H9 (cell line): ENCODE measurements at regions not wholly inside any gene's neighbourhood (a gene's known extent, or its start where the extent isn't known, plus 50 kb on each side); places are given as distances from the start of the nearest gene placed in this dataset.

Source experiments
- DNase-seq: peaks from one replicate; pipeline ENCODE4 v3.0.0-alpha.2; 2017
- H2AFZ ChIP-seq: one replicate; pipeline ENCODE4 v1.6.1; 2013; ENCODE audit warnings: mild to moderate bottlenecking, low read length, control low read depth, moderate library complexity
- H2AK5ac ChIP-seq: 2 replicates; pipeline ENCODE4 v1.6.1; 2013; ENCODE audit warnings: low read length, control low read depth, mixed read lengths; ENCODE audit not compliant: insufficient read length
- H2BK120ac ChIP-seq: one replicate; pipeline ENCODE4 v1.6.1; 2013; ENCODE audit warnings: low read depth, mild to moderate bottlenecking, low read length, control low read depth, inconsistent platforms; ENCODE audit not compliant: poor library complexity, severe bottlenecking
- H2BK12ac ChIP-seq: 2 replicates; pipeline ENCODE4 v1.6.1; 2013; ENCODE audit warnings: low read length, control low read depth, mixed read lengths, low read depth; ENCODE audit not compliant: insufficient read length
- H2BK15ac ChIP-seq: 2 replicates; pipeline ENCODE4 v1.6.1; 2013; ENCODE audit warnings: low read depth, low read length, control low read depth
- H2BK20ac ChIP-seq: one replicate; pipeline ENCODE4 v1.6.1; 2013; ENCODE audit warnings: low read depth, mild to moderate bottlenecking, low read length, control low read depth, inconsistent platforms; ENCODE audit not compliant: poor library complexity, severe bottlenecking
- H2BK5ac ChIP-seq: 2 replicates; pipeline ENCODE4 v1.6.1; 2013; ENCODE audit warnings: low read length, control low read depth, mixed read lengths; ENCODE audit not compliant: insufficient read length
- H3K14ac ChIP-seq: 2 replicates; pipeline ENCODE4 v1.6.1; 2013; ENCODE audit warnings: low read length, control low read depth; ENCODE audit not compliant: insufficient read depth
- H3K18ac ChIP-seq: 2 replicates; pipeline ENCODE4 v1.6.1; 2013; ENCODE audit warnings: low read depth, mild to moderate bottlenecking, mixed read lengths, low read length, control low read depth; ENCODE audit not compliant: insufficient read length
- H3K23ac ChIP-seq: 2 replicates; pipeline ENCODE4 v1.6.1; 2013; ENCODE audit warnings: low read length, control low read depth, mixed read lengths, low read depth; ENCODE audit not compliant: insufficient read length
- H3K23me2 ChIP-seq: 2 replicates; pipeline ENCODE4 v1.6.1; 2013; ENCODE audit warnings: low read depth, mild to moderate bottlenecking, mixed read lengths, low read length, control low read depth; ENCODE audit not compliant: insufficient read length, poor library complexity, severe bottlenecking
- H3K27ac ChIP-seq: 2 replicates; pipeline ENCODE4 v1.5.1; 2013; ENCODE audit warnings: low read length, control low read depth, mixed read lengths, low read depth; ENCODE audit not compliant: insufficient read length
- H3K27me3 ChIP-seq: 2 replicates; pipeline ENCODE4 v1.6.1; 2013; ENCODE audit warnings: low read length, control low read depth, inconsistent platforms; ENCODE audit not compliant: insufficient read depth
- H3K4ac ChIP-seq: 2 replicates; pipeline ENCODE4 v1.6.1; 2013; ENCODE audit warnings: low read depth, mild to moderate bottlenecking, control low read depth, inconsistent platforms, low read length, moderate library complexity
- H3K4me1 ChIP-seq: 2 replicates; pipeline ENCODE4 v1.6.1; 2013; ENCODE audit warnings: low read length, control low read depth, inconsistent platforms; ENCODE audit not compliant: insufficient read depth
- H3K4me2 ChIP-seq: 2 replicates; pipeline ENCODE4 v1.6.1; 2013; ENCODE audit warnings: low read length, control low read depth, mixed read lengths; ENCODE audit not compliant: insufficient read length, insufficient read depth
- H3K56ac ChIP-seq: 2 replicates; pipeline ENCODE4 v1.6.1; 2013; ENCODE audit warnings: low read depth, mild to moderate bottlenecking, mixed read lengths, low read length, control low read depth; ENCODE audit not compliant: insufficient read length
- H3K79me1 ChIP-seq: 2 replicates; pipeline ENCODE4 v1.6.1; 2013; ENCODE audit warnings: low read depth, mild to moderate bottlenecking, moderate library complexity, low read length, control low read depth, inconsistent platforms; ENCODE audit not compliant: insufficient read depth, poor library complexity, severe bottlenecking
- H3K79me2 ChIP-seq: 2 replicates; pipeline ENCODE4 v1.6.1; 2013; ENCODE audit warnings: low read length, control low read depth, inconsistent platforms; ENCODE audit not compliant: insufficient read depth
- H3K9ac ChIP-seq: 2 replicates; pipeline ENCODE4 v1.6.1; 2013; ENCODE audit warnings: low read length, control low read depth, mixed read lengths; ENCODE audit not compliant: insufficient read length; ENCODE audit errors: extremely low read depth
- H3K9me3 ChIP-seq: one replicate; pipeline ENCODE4 v1.6.1; 2013; ENCODE audit warnings: low read depth, low read length, inconsistent platforms; ENCODE audit not compliant: control insufficient read depth
- H3T11ph ChIP-seq: one replicate; pipeline ENCODE4 v1.6.1; 2013; ENCODE audit warnings: mild to moderate bottlenecking, low read length, control low read depth, inconsistent platforms
- H4K20me1 ChIP-seq: one replicate; pipeline ENCODE4 v1.6.1; 2013; ENCODE audit not compliant: control insufficient read depth, insufficient read length, insufficient read depth
- H4K5ac ChIP-seq: 2 replicates; pipeline ENCODE4 v1.6.1; 2013; ENCODE audit warnings: low read depth, mild to moderate bottlenecking, mixed read lengths, low read length, control low read depth; ENCODE audit not compliant: insufficient read length
- H4K8ac ChIP-seq: replicated peaks from 2 replicates; pipeline ENCODE4 v1.6.1; 2013; ENCODE audit warnings: low read length, control low read depth, mixed read lengths, low read depth; ENCODE audit not compliant: insufficient read length
- H4K91ac ChIP-seq: 2 replicates; pipeline ENCODE4 v1.6.1; 2013; ENCODE audit warnings: low read depth, mild to moderate bottlenecking, moderate library complexity, mixed read lengths, low read length, control low read depth; ENCODE audit not compliant: insufficient read length
- H3K27ac Mint-ChIP-seq, 3 experiments: 2 replicates in 2 of 3; 3 replicates in 1 of 3; pipeline ENCODE4 v1.8.0; 2020 to 2021; ENCODE audit warnings: mixed read lengths in 3 of 3, mild to moderate bottlenecking in 1 of 3, moderate library complexity in 1 of 3
- H3K27me3 Mint-ChIP-seq: 2 replicates; pipeline ENCODE4 v1.8.0; 2021; ENCODE audit warnings: low read depth, mild to moderate bottlenecking, moderate library complexity, mixed read lengths
- H3K36me3 Mint-ChIP-seq, 3 experiments: 2 replicates in 2 of 3; 3 replicates in 1 of 3; pipeline ENCODE4 v1.8.0; 2020 to 2021; ENCODE audit warnings: low read depth in 3 of 3, mixed read lengths in 3 of 3; ENCODE audit not compliant: insufficient read depth in 1 of 3
- H3K4me1 Mint-ChIP-seq, 2 experiments: 2 replicates each; pipeline ENCODE4 v1.8.0; 2020; ENCODE audit warnings: mixed read lengths in 2 of 2
- H3K4me3 Mint-ChIP-seq, 2 experiments: 2 replicates in 1 of 2; 3 replicates in 1 of 2; pipeline ENCODE4 v1.8.0; 2020 to 2021; ENCODE audit warnings: mild to moderate bottlenecking in 2 of 2, mixed read lengths in 2 of 2, moderate library complexity in 1 of 2
- H3K9me3 Mint-ChIP-seq, 2 experiments: 2 replicates in 1 of 2; 3 replicates in 1 of 2; pipeline ENCODE4 v1.8.0; 2020; ENCODE audit warnings: mild to moderate bottlenecking in 2 of 2, mixed read lengths in 2 of 2, moderate library complexity in 1 of 2
- WGBS: extraction: QIAGEN DNeasy Blood & Tissue Kit; methylation state at CpG from one replicate; pipeline ENCODE4 v1.1.7; 2013; ENCODE audit warnings: missing lambda C conversion rate, low lambda C conversion rate, mixed read lengths; ENCODE audit not compliant: insufficient read length; ENCODE audit errors: extremely low coverage; 5-methylcytosine and 5-hydroxymethylcytosine counted together
- TF ChIP-seq, protein P1 (sequence below): fragments of 200-600 bp; sonication (generic); conservative IDR thresholded peaks from 3 replicates; pipeline ENCODE4 v1.8.0; 2021; ENCODE audit warnings: antibody characterized with exemption, mild to moderate bottlenecking

DNA sequence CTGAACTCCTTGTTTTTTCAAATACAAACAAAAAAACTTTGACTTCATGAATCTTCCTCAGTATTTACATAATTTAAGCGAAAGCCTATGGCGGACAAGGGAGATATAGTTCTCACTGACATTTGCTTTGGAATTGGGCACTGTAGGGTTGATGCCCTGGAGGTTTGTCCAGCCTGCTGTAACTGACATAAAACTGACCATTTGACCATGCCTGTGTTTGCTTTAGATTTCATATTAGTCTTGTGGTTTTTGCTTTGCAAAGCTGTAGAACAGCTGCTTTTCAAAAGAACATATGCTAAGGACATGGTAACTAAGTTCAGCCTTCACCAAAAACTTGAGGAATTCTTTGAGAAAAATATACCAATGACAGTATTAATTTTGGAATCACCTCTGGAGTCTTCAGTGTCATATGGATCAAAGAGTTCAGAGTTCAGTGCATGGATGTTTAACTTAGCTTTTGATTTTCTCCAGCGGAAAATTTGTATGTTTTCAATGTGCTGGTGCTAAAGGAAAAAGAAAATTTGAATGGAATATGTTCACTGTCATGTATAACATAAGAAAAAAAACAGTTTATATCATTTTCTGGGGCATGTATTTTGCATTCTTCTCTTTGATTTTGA is 1013.1 kb downstream of the NR2F1-AS1 start:
- H4K5ac ChIP-seq = no peak overlapping the region
- no peaks in the 10 kb centered on the region for H3K27me3 ChIP-seq
- no peaks in the 10 kb centered on the region for H3K23me2 ChIP-seq
- Mint-ChIP-seq H3K36me3 (no peaks in the 10 kb centered on the region), H3K4me1 (no peaks in the 10 kb centered on the region), H3K4me3 (no peak overlapping the region), H3K27me3 (no peaks in the 10 kb centered on the region), H3K9me3 (no peaks in the 10 kb centered on the region), H3K27ac (no peak overlapping the region)
- TF ChIP-seq, protein P1, sequence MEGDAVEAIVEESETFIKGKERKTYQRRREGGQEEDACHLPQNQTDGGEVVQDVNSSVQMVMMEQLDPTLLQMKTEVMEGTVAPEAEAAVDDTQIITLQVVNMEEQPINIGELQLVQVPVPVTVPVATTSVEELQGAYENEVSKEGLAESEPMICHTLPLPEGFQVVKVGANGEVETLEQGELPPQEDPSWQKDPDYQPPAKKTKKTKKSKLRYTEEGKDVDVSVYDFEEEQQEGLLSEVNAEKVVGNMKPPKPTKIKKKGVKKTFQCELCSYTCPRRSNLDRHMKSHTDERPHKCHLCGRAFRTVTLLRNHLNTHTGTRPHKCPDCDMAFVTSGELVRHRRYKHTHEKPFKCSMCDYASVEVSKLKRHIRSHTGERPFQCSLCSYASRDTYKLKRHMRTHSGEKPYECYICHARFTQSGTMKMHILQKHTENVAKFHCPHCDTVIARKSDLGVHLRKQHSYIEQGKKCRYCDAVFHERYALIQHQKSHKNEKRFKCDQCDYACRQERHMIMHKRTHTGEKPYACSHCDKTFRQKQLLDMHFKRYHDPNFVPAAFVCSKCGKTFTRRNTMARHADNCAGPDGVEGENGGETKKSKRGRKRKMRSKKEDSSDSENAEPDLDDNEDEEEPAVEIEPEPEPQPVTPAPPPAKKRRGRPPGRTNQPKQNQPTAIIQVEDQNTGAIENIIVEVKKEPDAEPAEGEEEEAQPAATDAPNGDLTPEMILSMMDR = no peak
- no peak overlapping the region for H2BK5ac ChIP-seq
- no peak for DNase-seq
- H2BK20ac ChIP-seq = no peak overlapping the region
- H4K91ac ChIP-seq = no peak overlapping the region
- no peaks in the 10 kb centered on the region for H4K20me1 ChIP-seq
- H2BK12ac ChIP-seq = no peak overlapping the region
- no peak overlapping the region for H3K18ac ChIP-seq
- H2BK15ac ChIP-seq = no peak overlapping the region
- H3K23ac ChIP-seq = no peak overlapping the region
- no peaks in the 10 kb centered on the region for H3K79me1 ChIP-seq
- no peak overlapping the region for H3K9ac ChIP-seq
- H3K56ac ChIP-seq = no peak overlapping the region
- no peak overlapping the region for H4K8ac ChIP-seq
- no peaks in the 10 kb centered on the region for H3K79me2 ChIP-seq
- H2AK5ac ChIP-seq = no peak overlapping the region
- H3K9me3 ChIP-seq = no peaks in the 10 kb centered on the region
- H3T11ph ChIP-seq = no peak overlapping the region
- no peak overlapping the region for H2AFZ ChIP-seq
- no peak overlapping the region for H3K14ac ChIP-seq
- H3K27ac ChIP-seq = no peak overlapping the region
- H3K4me2 ChIP-seq = no peak overlapping the region
- WGBS = no CpG with 5 or more reads among the region's 3 CpGs
- no peak overlapping the region for H3K4ac ChIP-seq
- H3K4me1 ChIP-seq = no peaks in the 10 kb centered on the region
- no peak overlapping the region for H2BK120ac ChIP-seq
